Common myeloid progenitor, CD34-positive (primary cell): ENCODE measurements at regions not wholly inside any gene's neighbourhood (a gene's known extent, or its start where the extent isn't known, plus 50 kb on each side); places are given as distances from the start of the nearest gene placed in this dataset.
"Not testable (repeated sequence)": the region's sequence is repeated elsewhere in the genome, so short reads cannot be mapped to it uniquely, and the experiment has no call there.

Source experiments
- CTCF ChIA-PET: fragments of 350-600 bp; sonication (Branson Sonifier 250); formaldehyde crosslinking; loops from one replicate; lab custom pipeline; 2021; ENCODE audit warnings: antibody characterized with exemption; lab: Charles Lee
- POLR2A ChIA-PET: fragments of 350-600 bp; sonication (Branson Sonifier 250); formaldehyde crosslinking; loops from one replicate; lab custom pipeline; 2021; ENCODE audit warnings: antibody characterized with exemption; lab: Charles Lee
- DNase-seq, 3 donors: peaks; one replicate each; pipeline versions ENCODE4 v3.0.0 to v3.0.0-alpha.2; 2013
- H3K27ac ChIP-seq, 2 experiments: 1 replicate in 1 of 2; 2 replicates in 1 of 2; pipeline ENCODE4 v1.7.0; 2013; ENCODE audit warnings: inconsistent platforms in 2 of 2, low read length in 2 of 2, mild to moderate bottlenecking in 2 of 2, low read depth in 1 of 2, moderate library complexity in 1 of 2; ENCODE audit not compliant: severe bottlenecking in 2 of 2, insufficient read depth in 1 of 2, poor library complexity in 1 of 2
- H3K27me3 ChIP-seq, 5 experiments: replicated peaks in 2 of 5; 1 replicate in 3 of 5; 2 replicates in 2 of 5; pipeline versions ENCODE4 v1.6.1 to v1.7.0; 2013; ENCODE audit warnings: low read length in 4 of 5, mild to moderate bottlenecking in 2 of 5, moderate library complexity in 2 of 5, inconsistent platforms in 1 of 5; ENCODE audit not compliant: insufficient read depth in 5 of 5, control insufficient read depth in 4 of 5
- H3K36me3 ChIP-seq, 4 experiments: 1 replicate in 2 of 4; 2 replicates in 2 of 4; pipeline versions ENCODE4 v1.6.1 to v1.7.0; 2013; ENCODE audit warnings: low read length in 3 of 4, control low read depth in 1 of 4, mild to moderate bottlenecking in 1 of 4; ENCODE audit not compliant: control insufficient read depth in 4 of 4, insufficient read depth in 4 of 4
- H3K4me1 ChIP-seq, 4 experiments: 1 replicate in 3 of 4; 2 replicates in 1 of 4; pipeline versions ENCODE4 v1.6.1 to v1.7.1; 2013; ENCODE audit warnings: low read length in 3 of 4, mild to moderate bottlenecking in 3 of 4, control low read depth in 1 of 4, inconsistent platforms in 1 of 4, moderate library complexity in 1 of 4; ENCODE audit not compliant: control insufficient read depth in 4 of 4, insufficient read depth in 4 of 4; ENCODE audit errors: control extremely low read depth in 1 of 4
- H3K4me3 ChIP-seq, 7 experiments: 1 replicate in 4 of 7; 2 replicates in 3 of 7; pipeline versions ENCODE4 v1.5.1 to v1.7.0; 2013; ENCODE audit warnings: mild to moderate bottlenecking in 7 of 7, low read length in 6 of 7, moderate library complexity in 6 of 7, inconsistent platforms in 2 of 7, low read depth in 2 of 7, control low read depth in 1 of 7; ENCODE audit not compliant: insufficient read depth in 4 of 7, control insufficient read depth in 1 of 7; ENCODE audit errors: extremely low read depth in 1 of 7
- H3K9me3 ChIP-seq, 5 experiments: 1 replicate in 4 of 5; 2 replicates in 1 of 5; pipeline versions ENCODE4 v1.6.1 to v1.7.1; 2013; ENCODE audit warnings: low read length in 4 of 5, mild to moderate bottlenecking in 2 of 5, inconsistent platforms in 1 of 5, low read depth in 1 of 5, moderate library complexity in 1 of 5; ENCODE audit not compliant: control insufficient read depth in 4 of 5, insufficient read depth in 2 of 5; ENCODE audit errors: control extremely low read depth in 1 of 5
- WGBS: methylation state at CpG from one replicate; pipeline ENCODE4 v1.1.5; 2013; ENCODE audit not compliant: insufficient coverage; 5-methylcytosine and 5-hydroxymethylcytosine counted together

- no peak for DNase-seq
- CTCF ChIA-PET = no interaction called here
- no peaks in the 10 kb centered on the region for H3K4me1 ChIP-seq
- no peaks in the 10 kb centered on the region for H3K36me3 ChIP-seq
- no peaks in the 10 kb centered on the region for H3K27me3 ChIP-seq
- H3K9me3 ChIP-seq = peaks cover 0 to 14% (median 7%) of the 10 kb centered on the region in 5 experiments
- WGBS = no CpG with 5 or more reads among the region's 2 CpGs
- H3K4me3 ChIP-seq = no peak overlapping the region
- POLR2A ChIA-PET = no interaction called here
- H3K27ac ChIP-seq = no peak overlapping the region
Measured at GRCh38 chr4:79661196-79661595, 253.2 kb upstream of the GK2 start.

- POLR2A ChIA-PET, CTCF ChIA-PET: not testable (repeated sequence)
- 67% methylated on average over 3 of the region's 5 CpGs for WGBS
Measured at GRCh38 chr4:79659308-79659870, 251.4 kb upstream of the GK2 start.

GRCh38 chr4:79657379-79657778 is 249.4 kb upstream of the GK2 start:
- Histone ChIP-seq H3K9me3 (peaks cover 0 to 14% (median 7%) of the 10 kb centered on the region in 5 experiments), H3K4me3 (no peak overlapping the region), H3K4me1 (no peaks in the 10 kb centered on the region), H3K27me3 (no peaks in the 10 kb centered on the region), H3K36me3 (no peaks in the 10 kb centered on the region), H3K27ac (no peak overlapping the region)
- POLR2A ChIA-PET = no interaction called here
- CTCF ChIA-PET = no interaction called here
- no peak for DNase-seq

More at GRCh38 chr4:79659308-79659870, 251.4 kb upstream of the GK2 start:
- not testable (repeated sequence) for H3K27ac ChIP-seq, H3K4me1 ChIP-seq, DNase-seq, H3K27me3 ChIP-seq, H3K4me3 ChIP-seq, H3K36me3 ChIP-seq
- peaks cover 0 to 14% (median 7%) of the 10 kb centered on the region in 5 experiments for H3K9me3 ChIP-seq

GRCh38 chr4:79653871-79654270 is 245.8 kb upstream of the GK2 start:
- Histone ChIP-seq H3K4me1 (no peaks in the 10 kb centered on the region), H3K27me3 (no peaks in the 10 kb centered on the region), H3K4me3 (no peak overlapping the region), H3K9me3 (peaks cover 0 to 8% (median 5%) of the 10 kb centered on the region in 5 experiments), H3K36me3 (no peaks in the 10 kb centered on the region), H3K27ac (no peak overlapping the region)
- DNase-seq = no peak
- POLR2A ChIA-PET = no interaction called here
- 90% methylated on average over 3 of the region's 5 CpGs for WGBS
- CTCF ChIA-PET = no interaction called here

GRCh38 chr4:79652738-79653137 is 244.7 kb upstream of the GK2 start:
- Histone ChIP-seq H3K27me3 (no peaks in the 10 kb centered on the region), H3K4me1 (no peaks in the 10 kb centered on the region), H3K36me3 (no peaks in the 10 kb centered on the region), H3K9me3 (peaks cover 0 to 6% (median 3%) of the 10 kb centered on the region in 5 experiments), H3K27ac (no peak overlapping the region), H3K4me3 (no peak overlapping the region)
- POLR2A ChIA-PET = no interaction called here
- CTCF ChIA-PET = no interaction called here
- DNase-seq = no peak

- no peak for DNase-seq
- CTCF ChIA-PET = no interaction called here
- 92% methylated on average over 2 of the region's 4 CpGs for WGBS
Measured at GRCh38 chr4:79652232-79652631, 244.2 kb upstream of the GK2 start.

GRCh38 chr4:79651456-79651855 is 243.4 kb upstream of the GK2 start:
- ChIA-PET POLR2A (no interaction called here), CTCF (no interaction called here)
- DNase-seq = no peak
- no peaks in the 10 kb centered on the region for H3K9me3 ChIP-seq
- H3K4me3 ChIP-seq = no peak overlapping the region
- H3K27me3 ChIP-seq = no peaks in the 10 kb centered on the region
- no peak overlapping the region for H3K27ac ChIP-seq
- H3K36me3 ChIP-seq = no peaks in the 10 kb centered on the region
- H3K4me1 ChIP-seq = no peaks in the 10 kb centered on the region

More at GRCh38 chr4:79652232-79652631, 244.2 kb upstream of the GK2 start:
- H3K4me3 ChIP-seq = no peak overlapping the region
- H3K9me3 ChIP-seq = peaks cover 0 to 2% (median under 1%) of the 10 kb centered on the region in 5 experiments
- H3K27me3 ChIP-seq = no peaks in the 10 kb centered on the region
- H3K27ac ChIP-seq = no peak overlapping the region
- no peaks in the 10 kb centered on the region for H3K4me1 ChIP-seq
- POLR2A ChIA-PET = no interaction called here
- H3K36me3 ChIP-seq = no peaks in the 10 kb centered on the region
